Heart left ventricle (tissue), 16 donors: ENCODE measurements at regions not wholly inside any gene's neighbourhood (a gene's known extent, or its start where the extent isn't known, plus 50 kb on each side); places are given as distances from the start of the nearest gene placed in this dataset.

Source experiments
- ATAC-seq, 4 donors: fragments of 200-7000 bp; cut with Tn5 transposase; one replicate each; pipeline ENCODE4 v1.9.1; 2020 to 2022; ENCODE audit warnings: moderate library complexity in 4 of 4, mild to moderate bottlenecking in 3 of 4, moderate number of reproducible peaks in 1 of 4
- DNase-seq, 5 donors: peaks; one replicate each; pipeline ENCODE4 v3.0.0-alpha.2; 2020
- H3K27ac ChIP-seq, 12 donors: fragments of 200-600 bp; sonication (generic) in 4 of 12; one replicate each; pipeline versions ENCODE4 v1.5.0 to v1.8.0; 2016 to 2022; ENCODE audit warnings: mild to moderate bottlenecking in 2 of 12
- H3K27me3 ChIP-seq, 9 donors: fragments of 200-600 bp; sonication (generic) in 2 of 9; one replicate each; pipeline versions ENCODE4 v1.5.1 to v1.8.0; 2016 to 2022; ENCODE audit warnings: mild to moderate bottlenecking in 3 of 9
- H3K36me3 ChIP-seq, 9 donors: fragments of 200-600 bp; sonication (generic) in 2 of 9; one replicate each; pipeline versions ENCODE4 v1.5.0 to v1.8.0; 2018 to 2022; ENCODE audit warnings: mild to moderate bottlenecking in 2 of 9
- H3K4me1 ChIP-seq, 12 donors: fragments of 200-600 bp; sonication (generic) in 4 of 12; one replicate each; pipeline versions ENCODE4 v1.5.0 to v1.8.0; 2016 to 2022; ENCODE audit warnings: mild to moderate bottlenecking in 3 of 12
- H3K4me3 ChIP-seq, 12 donors: fragments of 200-600 bp; sonication (generic) in 4 of 12; one replicate each; pipeline versions ENCODE4 v1.5.0 to v1.8.0; 2017 to 2022; ENCODE audit warnings: mild to moderate bottlenecking in 9 of 12, moderate library complexity in 4 of 12
- H3K9me3 ChIP-seq, 12 donors: fragments of 200-600 bp; sonication (generic) in 4 of 12; one replicate each; pipeline versions ENCODE4 v1.5.0 to v1.8.0; 2016 to 2022; ENCODE audit warnings: mild to moderate bottlenecking in 1 of 12
- POLR2A ChIP-seq, 2 donors: fragments of 450-650 bp; IDR thresholded peaks; one replicate each; pipeline ENCODE4 v1.6.1; 2017; ENCODE audit warnings: antibody characterized with exemption in 2 of 2, mild to moderate bottlenecking in 2 of 2, moderate library complexity in 2 of 2
- WGBS, 4 donors: extraction: QIAGEN DNeasy Blood & Tissue Kit in 2 of 4; methylation state at CpG; one replicate each; pipeline versions ENCODE4 v1.1.5 to v1.1.7; 2013 to 2018; 5-methylcytosine and 5-hydroxymethylcytosine counted together
- intact Hi-C, 10 donors: fragments of 100-400 bp; cut with DNase I; formaldehyde crosslinking; loops; one replicate each; pipeline versions ENCODE4 v1.11.1 to v1.14.2; 2022
- TF ChIP-seq, protein P1 (sequence below), 12 donors: fragments of 200-600 bp; sonication (generic) in 4 of 12; IDR thresholded peaks; one replicate each; pipeline versions ENCODE4 v1.5.0 to v1.8.0; 2018 to 2022; ENCODE audit warnings: antibody characterized with exemption in 12 of 12, mild to moderate bottlenecking in 5 of 12
- donor health status: ischemic (EF 13 %, LVEDD 7.1; RV severe dilation, severe dysfunction).
- donor health status: healthy with polysubstance abuse.
- donor health status: DM: no; HTN: yes; CAD: no.
- donor health status: DM: no; HTN: no; CAD: no.
- donor health status: ischemic (EF 25% LVEDD 6.9; RV normal size, moderate dysfunction).
- donor health status: ischemic (EF 25% LVEDD 5.7; RV mildly dilated, moderate dysfunction).
- donor health status: healthy.
- donor health status: DM: yes; HTN: yes; CAD: no.
- donor health status: ischemic (EF 35%, LVEDD 5.7; RV mildly dilated, moderate dysfunction).
- donor health status: nonischemic (EF 11% LVEDD 7.7; RV severe dilation, severe dysfunction).
- donor health status: DM: yes; HTN: yes; CAD: no.
- donor health status: PGD.
- donor health status: ischemic (EF 29% LVEDD 5.4; RV normal size, mild dysfunction).
- donor health status: nonischemic (EF 23%, LVEDD 6.1; RV moderate dilation, normal function).

GRCh38 chr4:123672987-123673386 lies 276.4 kb downstream of the SPRY1 start:
- no peak for ATAC-seq
- Histone ChIP-seq H3K9me3 (no peaks in the 10 kb centered on the region), H3K27me3 (no peaks in the 10 kb centered on the region), H3K27ac (no peak overlapping the region), H3K4me3 (no peak overlapping the region), H3K4me1 (peaks cover 0 to 20% (median 0%) of the 10 kb centered on the region in 12 donors), H3K36me3 (no peaks in the 10 kb centered on the region)
- 61 to 77% (median 68%) methylated on average over 3 of the region's 3 CpGs for WGBS, 4 donors
- intact Hi-C loops = no loop called here
- TF ChIP-seq, protein P1, sequence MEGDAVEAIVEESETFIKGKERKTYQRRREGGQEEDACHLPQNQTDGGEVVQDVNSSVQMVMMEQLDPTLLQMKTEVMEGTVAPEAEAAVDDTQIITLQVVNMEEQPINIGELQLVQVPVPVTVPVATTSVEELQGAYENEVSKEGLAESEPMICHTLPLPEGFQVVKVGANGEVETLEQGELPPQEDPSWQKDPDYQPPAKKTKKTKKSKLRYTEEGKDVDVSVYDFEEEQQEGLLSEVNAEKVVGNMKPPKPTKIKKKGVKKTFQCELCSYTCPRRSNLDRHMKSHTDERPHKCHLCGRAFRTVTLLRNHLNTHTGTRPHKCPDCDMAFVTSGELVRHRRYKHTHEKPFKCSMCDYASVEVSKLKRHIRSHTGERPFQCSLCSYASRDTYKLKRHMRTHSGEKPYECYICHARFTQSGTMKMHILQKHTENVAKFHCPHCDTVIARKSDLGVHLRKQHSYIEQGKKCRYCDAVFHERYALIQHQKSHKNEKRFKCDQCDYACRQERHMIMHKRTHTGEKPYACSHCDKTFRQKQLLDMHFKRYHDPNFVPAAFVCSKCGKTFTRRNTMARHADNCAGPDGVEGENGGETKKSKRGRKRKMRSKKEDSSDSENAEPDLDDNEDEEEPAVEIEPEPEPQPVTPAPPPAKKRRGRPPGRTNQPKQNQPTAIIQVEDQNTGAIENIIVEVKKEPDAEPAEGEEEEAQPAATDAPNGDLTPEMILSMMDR (IDR thresholded peaks at IDR 0.05) = no peak
- no peak for TF ChIP-seq POLR2A (IDR thresholded peaks at IDR 0.05)
- no peak for DNase-seq

DNA sequence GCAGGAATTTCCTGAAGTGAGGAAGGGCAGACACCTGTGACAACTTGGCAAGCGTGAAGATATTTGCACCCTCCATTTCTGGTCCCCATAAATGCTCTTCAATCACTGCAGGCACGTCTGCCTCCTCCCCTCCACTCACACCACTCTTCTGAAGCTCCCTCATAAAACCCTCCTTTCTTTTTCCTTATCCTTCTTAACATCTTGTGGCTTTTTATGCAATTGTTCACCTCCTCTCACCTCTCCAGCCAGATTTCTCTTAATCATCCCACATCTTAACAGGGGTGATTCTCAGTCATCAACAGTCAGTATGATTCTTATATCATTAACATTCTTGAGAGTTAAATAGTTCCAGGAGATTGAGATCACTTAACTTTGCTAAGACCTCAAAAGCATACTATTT lies 277.4 kb downstream of the SPRY1 start:
- no peak overlapping the region for H3K4me3 ChIP-seq
- no peaks in the 10 kb centered on the region for H3K36me3 ChIP-seq
- H3K27me3 ChIP-seq = no peaks in the 10 kb centered on the region
- TF ChIP-seq, protein P1 (IDR thresholded peaks at IDR 0.05) = no peak
- no peak for TF ChIP-seq POLR2A (IDR thresholded peaks at IDR 0.05)
- ATAC-seq (no peak), DNase-seq (no peak)
- H3K4me1 ChIP-seq = peaks cover 0 to 20% (median 0%) of the 10 kb centered on the region in 12 donors
- WGBS, 4 donors = 78 to 86% (median 85%) methylated on average over 2 of the region's 2 CpGs
- H3K27ac ChIP-seq = no peak overlapping the region
- intact Hi-C loops = no loop called here
- H3K9me3 ChIP-seq = no peaks in the 10 kb centered on the region

GRCh38 chr4:123674762-123675465 lies 278.3 kb downstream of the SPRY1 start:
- no peak for ATAC-seq
- 85 to 88% (median 88%) methylated on average over 5 of the region's 5 CpGs for WGBS, 4 donors
- H3K4me1 ChIP-seq = peaks cover 0 to 20% (median 0%) of the 10 kb centered on the region in 12 donors
- no peaks in the 10 kb centered on the region for H3K27me3 ChIP-seq
- TF ChIP-seq, protein P1 (IDR thresholded peaks at IDR 0.05) = no peak
- no peak for TF ChIP-seq POLR2A (IDR thresholded peaks at IDR 0.05)
- no peaks in the 10 kb centered on the region for H3K36me3 ChIP-seq
- H3K4me3 ChIP-seq = peak overlapping the region in 3 of 12 donors; percentile 4 to 17 (median 8)
- H3K9me3 ChIP-seq = no peaks in the 10 kb centered on the region
- DNase-seq = no peak
- peak overlapping the region in 11 of 12 donors; percentile 22 to 68 (median 45) for H3K27ac ChIP-seq
- intact Hi-C loops = no loop called here

DNA sequence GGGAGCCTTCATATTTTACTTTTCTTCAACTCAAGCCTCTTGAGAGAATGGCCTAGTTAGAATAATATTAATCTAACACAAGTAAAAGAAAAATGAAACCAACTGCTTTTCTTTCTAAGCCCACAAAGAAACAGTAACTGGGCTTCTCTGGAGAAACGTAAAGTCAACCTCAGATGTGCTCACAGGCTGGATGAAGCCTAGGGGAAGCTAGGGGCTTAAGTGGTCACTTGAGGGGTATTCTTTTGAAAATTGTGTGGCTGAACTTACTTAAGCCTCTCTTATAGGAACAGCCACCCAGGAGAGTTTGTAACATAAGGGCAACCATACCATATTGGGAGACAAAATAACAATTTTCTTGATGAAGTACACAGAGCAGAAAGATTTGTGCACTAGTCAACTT lies 279.0 kb downstream of the SPRY1 start:
- H3K27me3 ChIP-seq = no peaks in the 10 kb centered on the region
- peaks cover 0 to 20% (median 0%) of the 10 kb centered on the region in 12 donors for H3K4me1 ChIP-seq
- TF ChIP-seq, protein P1 (IDR thresholded peaks at IDR 0.05) = no peak
- no peak for TF ChIP-seq POLR2A (IDR thresholded peaks at IDR 0.05)
- peak overlapping the region in 11 of 12 donors; percentile 22 to 68 (median 45) for H3K27ac ChIP-seq
- intact Hi-C loops = no loop called here
- no peak for DNase-seq
- no peak for ATAC-seq
- peak overlapping the region in 3 of 12 donors; percentile 4 to 17 (median 8) for H3K4me3 ChIP-seq
- no peaks in the 10 kb centered on the region for H3K36me3 ChIP-seq
- WGBS, 4 donors = 52 to 81% (median 72%) methylated on average over 1 of the region's 1 CpG
- H3K9me3 ChIP-seq = no peaks in the 10 kb centered on the region
